ENCODE measurements at regions not wholly inside any gene's neighbourhood (a gene's known extent, or its start where the extent isn't known, plus 50 kb on each side); places are given as distances from the start of the nearest gene placed in this dataset.

- in situ Hi-C loops (cut with MboI; ENCODE audit: low sequenced_read_pairs) = no loop called here
Measured at GRCh38 chr13:105961438-105961837, 574.0 kb downstream of the EFNB2 start.

GRCh38 chr13:105960326-105960725, 575.1 kb downstream of the EFNB2 start:
- in situ Hi-C loops (cut with MboI; ENCODE audit: low sequenced_read_pairs) = no loop called here

DNA sequence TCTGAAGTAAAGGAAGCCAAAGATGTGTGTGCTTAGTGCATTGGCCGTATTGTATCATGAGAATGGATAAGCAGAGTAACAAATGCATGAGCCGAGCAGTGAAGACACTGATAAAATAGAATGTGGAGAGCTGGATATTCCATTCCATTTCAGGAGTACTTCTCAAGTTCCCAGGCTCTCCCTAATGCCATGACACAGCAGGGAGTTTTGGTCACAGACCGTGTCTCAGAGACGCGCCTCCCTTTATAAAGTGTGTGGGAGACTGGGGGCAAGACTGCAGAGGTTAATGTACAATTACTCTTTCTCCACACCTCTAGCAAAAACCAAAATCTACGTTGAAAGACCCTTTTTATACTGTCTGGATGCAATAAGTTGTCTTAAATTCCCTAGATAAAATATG, 575.6 kb downstream of the EFNB2 start:
- in situ Hi-C loops (cut with MboI; ENCODE audit: low sequenced_read_pairs) = no loop called here

GRCh38 chr13:105957769-105958438, 577.6 kb downstream of the EFNB2 start:
- in situ Hi-C loops (cut with MboI; ENCODE audit: low sequenced_read_pairs) = no loop called here

- in situ Hi-C loops (cut with MboI; ENCODE audit: low sequenced_read_pairs) = no loop called here
Measured at GRCh38 chr13:105956921-105957320, 578.5 kb downstream of the EFNB2 start.

- in situ Hi-C loops (cut with MboI; ENCODE audit: low sequenced_read_pairs) = no loop called here
Measured at GRCh38 chr13:105952973-105953290, 582.5 kb downstream of the EFNB2 start.

DNA sequence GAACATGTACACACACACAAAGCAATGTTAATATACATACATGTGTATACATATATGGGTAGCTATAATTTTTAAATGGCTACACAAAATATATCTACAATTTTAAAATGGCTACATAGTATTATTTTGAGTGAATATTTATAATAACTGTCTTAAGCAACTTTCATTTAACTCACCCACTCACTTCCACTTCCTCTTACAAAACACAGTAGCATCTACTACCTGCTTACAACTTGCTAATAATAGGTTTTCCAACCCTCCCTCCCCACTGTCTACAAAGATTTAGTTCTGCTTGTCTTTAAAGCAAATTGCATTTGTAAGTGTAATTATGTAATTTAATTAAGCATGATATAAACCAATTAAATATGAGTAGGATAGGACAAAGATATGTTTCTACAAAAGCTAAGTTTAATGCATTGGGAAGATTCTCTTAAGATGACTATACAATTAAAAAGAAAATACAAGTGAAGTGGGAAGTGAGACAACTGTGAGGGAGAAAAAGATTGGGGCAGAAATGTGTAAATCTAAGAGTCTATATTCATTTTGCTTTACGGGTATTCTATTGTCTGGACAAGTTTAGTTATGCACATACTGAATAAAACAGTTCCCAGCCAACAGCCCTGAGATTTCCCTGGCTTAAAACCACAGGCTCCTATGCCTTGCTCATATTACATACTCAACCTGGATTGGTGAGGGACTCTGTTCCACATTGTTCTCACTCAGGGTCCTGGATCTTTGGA, 583.1 kb downstream of the EFNB2 start:
- in situ Hi-C loops (cut with MboI; ENCODE audit: low sequenced_read_pairs) = no loop called here

- in situ Hi-C loops (cut with MboI; ENCODE audit: low sequenced_read_pairs) = no loop called here
Measured at GRCh38 chr13:105948143-105948542, 587.3 kb downstream of the EFNB2 start.

DNA sequence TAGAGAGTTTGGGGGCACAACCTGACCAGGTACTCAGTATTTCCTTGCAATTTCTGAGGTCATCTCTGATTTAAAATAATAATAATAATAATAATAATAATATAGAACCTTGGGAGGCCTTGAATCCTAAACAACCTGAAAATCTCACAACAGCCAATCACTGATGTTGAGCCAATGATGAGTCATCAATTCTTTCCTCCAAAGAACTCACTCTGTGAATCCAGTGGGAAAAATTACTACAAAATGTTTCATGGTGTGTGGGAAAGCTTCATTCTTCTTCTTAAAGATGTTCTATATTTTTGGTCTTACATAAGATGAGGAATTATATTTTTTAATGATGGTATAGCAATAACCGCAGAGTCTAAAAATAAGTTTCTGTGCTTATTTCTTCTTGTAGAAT, 594.6 kb downstream of the EFNB2 start:
- in situ Hi-C loops (cut with MboI; ENCODE audit: low sequenced_read_pairs) = no loop called here

DNA sequence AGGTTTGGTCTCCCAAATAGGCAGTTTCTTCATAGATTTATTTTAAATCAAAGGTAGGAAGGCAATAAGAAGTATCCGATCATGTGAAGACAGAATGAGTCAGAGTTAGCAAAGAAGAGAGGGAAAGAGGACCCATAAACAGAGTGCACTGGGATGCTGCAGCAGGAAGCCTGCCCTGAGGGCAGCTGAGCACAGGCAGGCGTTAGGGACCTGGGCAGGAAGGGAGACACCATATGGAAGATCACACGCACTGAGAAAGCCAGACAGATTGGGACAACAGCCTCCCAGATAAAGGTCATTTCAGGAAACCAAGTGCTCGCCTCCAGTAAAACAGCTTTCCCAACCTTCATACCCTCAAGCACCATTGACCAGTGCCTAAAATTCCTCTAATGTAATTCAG, 598.0 kb downstream of the EFNB2 start:
- in situ Hi-C loops (cut with MboI; ENCODE audit: low sequenced_read_pairs) = no loop called here

GRCh38 chr13:105936816-105937215, 598.6 kb downstream of the EFNB2 start:
- in situ Hi-C loops (cut with MboI; ENCODE audit: low sequenced_read_pairs) = no loop called here

GRCh38 chr13:105929505-105929904, 606.0 kb downstream of the EFNB2 start:
- in situ Hi-C loops (cut with MboI; ENCODE audit: low sequenced_read_pairs) = no loop called here

DNA sequence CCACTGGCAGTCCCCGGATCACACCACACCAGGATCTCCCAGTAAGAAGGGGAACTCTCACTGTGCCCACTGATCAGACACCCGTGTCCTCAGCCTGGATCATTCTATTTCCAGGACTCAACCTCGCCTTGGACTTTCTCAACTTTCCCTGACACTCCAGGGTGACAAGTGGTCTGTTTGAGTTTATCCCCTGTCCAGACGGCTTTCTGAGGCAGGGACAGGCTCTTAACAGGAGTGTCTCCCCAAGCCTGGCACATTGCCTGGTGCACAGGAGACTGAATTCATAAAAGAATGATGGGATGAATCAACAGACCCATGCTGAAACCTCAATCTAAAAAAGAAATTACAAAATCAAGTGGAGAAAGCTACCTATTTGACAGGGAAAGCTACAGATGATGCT, 606.6 kb downstream of the EFNB2 start:
- in situ Hi-C loops (cut with MboI; ENCODE audit: low sequenced_read_pairs) = no loop called here

- in situ Hi-C loops (cut with MboI; ENCODE audit: low sequenced_read_pairs) = no loop called here
Measured at GRCh38 chr13:105928048-105928447, 607.4 kb downstream of the EFNB2 start.

DNA sequence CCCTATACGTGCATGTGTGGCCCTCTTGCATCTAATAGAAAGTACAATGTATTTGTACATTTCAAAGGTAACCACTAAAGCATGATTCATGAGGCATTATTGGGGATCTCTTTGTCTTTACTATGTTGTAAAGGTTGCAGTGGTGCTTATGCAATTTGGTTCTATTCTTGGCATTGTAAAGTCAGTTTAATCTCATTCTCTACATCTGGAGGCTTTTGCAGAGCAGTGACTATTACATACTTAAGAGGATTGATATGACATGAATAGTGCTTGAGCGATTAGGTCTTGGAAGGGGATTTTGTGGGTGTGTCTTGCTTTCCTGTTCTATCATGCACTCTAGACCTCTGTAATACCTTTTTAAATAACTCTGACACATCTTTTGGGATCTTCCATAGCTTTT, 610.0 kb downstream of the EFNB2 start:
- in situ Hi-C loops (cut with MboI; ENCODE audit: low sequenced_read_pairs) = no loop called here

DNA sequence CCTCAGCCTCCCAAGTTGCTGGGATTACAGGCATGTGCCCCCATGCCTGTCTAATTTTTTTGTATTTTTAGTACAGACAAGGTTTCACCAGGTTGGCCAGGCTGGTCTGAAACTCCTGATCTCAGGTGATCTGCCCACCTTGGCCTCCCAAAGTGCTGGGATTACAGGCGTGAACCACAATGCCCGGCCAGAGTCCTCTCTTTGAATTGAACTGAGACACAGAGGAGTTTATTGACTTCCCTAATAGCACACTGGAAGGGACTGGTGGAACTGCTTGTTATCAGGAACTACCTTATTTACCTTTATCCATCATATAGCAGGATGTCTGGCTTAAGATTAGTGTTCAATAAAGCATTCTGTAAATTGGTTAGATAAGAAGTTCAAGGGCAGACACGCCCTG, 613.8 kb downstream of the EFNB2 start:
- in situ Hi-C loops (cut with MboI; ENCODE audit: low sequenced_read_pairs) = no loop called here

- in situ Hi-C loops (cut with MboI; ENCODE audit: low sequenced_read_pairs) = no loop called here
Measured at GRCh38 chr13:105920370-105920769, 615.1 kb downstream of the EFNB2 start.

DNA sequence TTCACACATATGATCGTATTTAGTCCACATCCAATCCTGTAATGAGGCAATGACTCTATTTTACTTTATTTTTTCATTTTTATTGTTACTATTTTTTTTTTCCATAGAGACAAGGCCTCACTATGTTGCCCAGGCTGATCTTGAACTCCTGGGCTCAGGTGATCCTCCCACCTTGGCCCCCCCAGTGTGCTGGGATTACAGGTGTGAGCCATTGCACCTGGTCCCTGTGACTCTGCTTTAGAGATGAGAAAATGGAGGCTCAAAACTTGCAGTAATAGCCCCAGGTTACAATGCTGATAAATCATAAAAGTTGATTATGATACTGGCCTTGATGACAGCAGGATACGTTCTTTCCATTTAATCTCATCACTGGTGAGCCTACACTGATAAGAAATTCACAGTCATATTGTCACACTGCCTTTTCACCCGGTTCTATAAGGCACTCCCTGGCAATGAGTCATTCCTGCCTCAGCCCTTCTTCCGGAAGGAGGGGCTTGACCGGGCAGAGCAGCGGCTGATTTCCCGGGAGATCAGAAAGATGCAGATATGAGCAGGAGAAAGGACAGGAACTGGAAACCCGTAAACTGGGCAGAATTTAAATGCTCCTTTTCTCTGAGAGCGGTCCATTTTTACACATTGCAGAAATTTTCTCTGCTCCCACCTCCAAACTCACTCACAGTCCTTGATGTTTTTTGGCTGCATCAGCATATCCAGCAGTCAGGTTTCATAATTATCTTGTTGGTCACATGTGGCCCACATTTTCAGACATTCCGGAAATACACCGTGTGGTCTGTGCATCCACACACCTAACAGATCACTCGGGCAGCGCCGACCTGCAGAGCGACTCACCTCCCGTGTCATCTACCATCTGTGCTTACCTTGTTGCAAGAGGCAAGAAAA, 616.4 kb downstream of the EFNB2 start:
- in situ Hi-C loops (cut with MboI; ENCODE audit: low sequenced_read_pairs) = no loop called here

DNA sequence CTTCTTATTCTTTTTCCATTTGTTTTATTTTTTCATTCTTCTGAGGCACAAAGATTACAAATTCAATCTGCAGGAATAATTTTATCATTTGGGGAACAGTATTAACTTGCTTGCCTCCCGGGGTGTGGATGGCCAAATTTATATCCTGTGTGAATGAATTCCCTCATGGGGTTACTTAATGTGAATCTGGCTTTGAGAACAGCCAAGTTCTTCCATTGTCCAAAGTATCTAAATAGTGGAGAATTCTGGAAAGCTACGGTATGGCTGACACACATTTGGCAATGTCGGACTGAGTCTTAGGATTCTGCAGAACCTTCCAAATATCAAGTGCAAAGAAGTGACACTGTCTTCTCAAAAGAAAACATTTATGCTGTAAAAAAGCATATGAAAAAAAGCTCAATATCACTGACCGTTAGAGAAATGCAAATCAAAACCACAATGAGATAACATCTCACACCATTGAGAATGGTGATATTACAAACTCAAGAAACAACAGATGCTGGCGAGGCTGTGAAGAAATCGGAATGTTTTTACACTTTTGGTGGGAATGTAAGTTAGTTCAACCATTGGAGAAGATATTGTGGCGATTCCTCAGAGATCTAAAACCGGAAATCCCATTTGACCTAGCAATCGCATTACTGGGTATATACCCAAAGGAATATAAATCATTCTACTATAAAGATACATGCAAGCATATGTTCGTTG, 620.2 kb downstream of the EFNB2 start:
- in situ Hi-C loops (cut with MboI; ENCODE audit: low sequenced_read_pairs) = no loop called here

DNA sequence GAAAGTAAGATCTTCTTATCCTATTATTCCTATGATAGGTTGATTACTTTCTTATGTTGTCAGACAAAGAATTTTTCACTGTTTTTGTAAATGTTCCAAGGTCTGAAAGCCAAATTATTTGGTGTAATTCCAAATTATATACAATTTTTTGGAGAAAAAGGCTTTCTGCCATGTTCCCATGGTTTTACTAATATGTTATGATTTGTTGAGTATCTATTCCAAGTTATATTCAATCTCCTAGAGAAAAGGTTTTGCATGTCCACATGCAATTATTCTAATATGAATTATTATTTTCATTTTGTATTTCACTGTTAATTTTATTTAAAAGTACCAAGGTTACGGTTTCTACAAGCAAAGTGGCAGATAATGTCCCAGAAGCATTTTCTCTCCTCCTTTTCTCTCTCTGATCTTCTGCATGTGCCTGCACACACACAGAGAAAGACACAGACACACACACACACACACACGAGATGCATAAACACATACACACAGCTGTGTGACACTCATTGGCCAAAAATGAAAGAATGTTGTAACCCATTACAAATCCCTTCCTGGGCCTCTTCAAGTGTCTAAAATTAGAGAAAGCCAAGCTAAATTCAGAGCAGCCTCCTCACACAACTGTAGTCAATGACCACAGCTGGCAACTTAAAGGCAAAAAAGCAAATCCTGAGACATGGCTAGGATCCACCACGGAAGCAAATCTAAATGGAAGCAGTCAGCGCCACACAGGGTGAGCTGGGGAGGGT, 621.0 kb downstream of the EFNB2 start:
- in situ Hi-C loops (cut with MboI; ENCODE audit: low sequenced_read_pairs) = no loop called here

DNA sequence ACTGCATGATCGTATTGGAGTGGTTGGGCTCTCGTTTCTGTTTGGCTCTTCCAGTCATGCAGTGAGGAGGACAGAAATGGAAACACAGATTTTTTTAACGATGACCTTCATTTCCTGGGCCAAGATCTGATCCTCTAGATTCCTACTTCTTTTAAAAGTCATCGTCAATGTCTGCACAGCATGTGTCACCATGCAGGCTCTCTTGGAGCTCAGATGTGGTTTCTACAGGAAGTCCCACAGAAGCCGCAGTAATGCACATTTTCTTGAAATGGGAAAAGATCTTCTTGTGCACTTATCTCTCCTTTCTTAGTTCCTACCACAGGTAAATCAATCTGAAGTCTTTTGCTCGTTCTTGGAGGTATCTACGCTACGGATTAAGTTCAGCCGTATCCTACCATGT, 626.9 kb downstream of the EFNB2 start:
- in situ Hi-C loops (cut with MboI; ENCODE audit: low sequenced_read_pairs) = no loop called here
